ENCODE measurements at regions not wholly inside any gene's neighbourhood (a gene's known extent, or its start where the extent isn't known, plus 50 kb on each side); places are given as distances from the start of the nearest gene placed in this dataset.

DNA sequence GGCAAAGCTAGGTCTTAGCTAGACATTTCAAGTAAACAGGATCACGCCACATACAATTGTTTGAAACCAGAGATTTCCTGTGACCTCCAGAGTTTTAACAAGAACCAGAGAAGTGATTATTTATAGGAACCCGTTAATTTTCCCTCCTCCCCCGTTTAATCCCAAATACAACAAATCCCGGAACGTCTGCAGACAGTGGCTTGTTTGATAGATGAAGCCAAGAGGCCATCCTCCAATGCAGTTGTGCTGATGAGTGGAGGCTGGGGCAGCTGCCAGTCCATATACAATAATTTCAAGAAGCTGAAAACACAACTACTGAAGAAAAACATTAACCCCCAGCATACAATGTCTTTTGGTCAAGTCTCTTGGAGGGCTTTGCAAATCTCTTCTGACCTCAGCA lies 971.6 kb upstream of the ZNF722 start:
- in situ Hi-C loops (cut with MboI), result no loop called here
- ChIA-PET POLR2A (no interaction called here), CTCF (ENCODE audit: low intra/inter-chr PET ratio) (no interaction called here)
- H3K27me3 ChIP-seq (ENCODE audit: control insufficient read depth in 2 of 2, insufficient read depth in 2 of 2, low read length in 2 of 2), result no peaks in the 10 kb centered on the region
- H3K9ac ChIP-seq (ENCODE audit: insufficient read depth in 1 of 2, low read depth in 2 of 2, low read length in 2 of 2), result no peak overlapping the region
- no peak overlapping the region for H3K4me2 ChIP-seq (ENCODE audit: insufficient read depth, low read length)
- no peak overlapping the region for H2AFZ ChIP-seq (ENCODE audit: low read depth, low read length)
- ATAC-seq (no peak), FAIRE-seq (no peak), DNase-seq (ENCODE audit: extremely low read depth in 1 of 4, low spot score in 3 of 4) (no peak)
- peaks cover 2% of the 10 kb centered on the region; the same call in 1 of the 2 replicates for H3K9me3 ChIP-seq (replicated peaks; ENCODE audit: control insufficient read depth, insufficient read depth, low read depth, low read length)
- no peaks in the 10 kb centered on the region for H3K79me2 ChIP-seq (ENCODE audit: control insufficient read depth, insufficient read depth, low read length)
- BruUV-seq (replicated peaks), result no TSS peak
- no peak overlapping the region for H3K4me3 ChIP-seq
- H3K36me3 ChIP-seq (ENCODE audit: control insufficient read depth, insufficient read depth, low read length), result no peaks in the 10 kb centered on the region
- no peaks in the 10 kb centered on the region for H4K20me1 ChIP-seq (replicated peaks; ENCODE audit: control insufficient read depth, insufficient read depth, low read length)
- intact Hi-C loops (cut with micrococcal nuclease), result no loop called here
- H3K4me1 ChIP-seq (replicated peaks in 1 of 2; ENCODE audit: control insufficient read depth in 2 of 2, insufficient read depth in 2 of 2, low read length in 2 of 2), result no peaks in the 10 kb centered on the region
- no peak overlapping the region for H3K27ac ChIP-seq (ENCODE audit: extremely low read depth, low read depth, low read length)
- 2% methylated on average over 5 of the region's 5 CpGs for WGBS (ENCODE audit: insufficient coverage, low coverage, missing lambda C conversion rate)
- TF ChIP-seq NFE2L1 (tag; IDR thresholded peaks at IDR 0.05; ENCODE audit: borderline replicate concordance, low read depth) (no peak), TAF7 (tag; IDR thresholded peaks at IDR 0.05) (no peak), MAFK (IDR thresholded peaks at IDR 0.05; ENCODE audit: low read length) (no peak), XRCC3 (IDR thresholded peaks at IDR 0.05) (no peak), RBM22 (IDR thresholded peaks at IDR 0.05; ENCODE audit: low read depth, low read length, poor library complexity, severe bottlenecking) (no peak), LEF1 (IDR thresholded peaks at IDR 0.05) (no peak), ELF2 (CRISPR knock-in tag; IDR thresholded peaks at IDR 0.05) (no peak), FUS (optimal IDR thresholded peaks at IDR 0.05; ENCODE audit: low read depth, low read length) (no peak), TCF7 (IDR thresholded peaks at IDR 0.05; ENCODE audit: borderline replicate concordance) (no peak), TCF7L2 (IDR thresholded peaks at IDR 0.05; ENCODE audit: low read depth, low read length) (no peak), KLF16 (IDR thresholded peaks at IDR 0.05) (no peak), RB1 (IDR thresholded peaks at IDR 0.05; ENCODE audit: low read depth) (no peak), ATF1 (CRISPR knock-in tag; IDR thresholded peaks at IDR 0.05) (no peak), ATF1 (tag; IDR thresholded peaks at IDR 0.05) (no peak), BHLHE40 (IDR thresholded peaks at IDR 0.05; ENCODE audit: low read length) (no peak), SP1 (CRISPR knock-in tag; IDR thresholded peaks at IDR 0.05) (no peak)
- TF ChIP-seq, protein P1, sequence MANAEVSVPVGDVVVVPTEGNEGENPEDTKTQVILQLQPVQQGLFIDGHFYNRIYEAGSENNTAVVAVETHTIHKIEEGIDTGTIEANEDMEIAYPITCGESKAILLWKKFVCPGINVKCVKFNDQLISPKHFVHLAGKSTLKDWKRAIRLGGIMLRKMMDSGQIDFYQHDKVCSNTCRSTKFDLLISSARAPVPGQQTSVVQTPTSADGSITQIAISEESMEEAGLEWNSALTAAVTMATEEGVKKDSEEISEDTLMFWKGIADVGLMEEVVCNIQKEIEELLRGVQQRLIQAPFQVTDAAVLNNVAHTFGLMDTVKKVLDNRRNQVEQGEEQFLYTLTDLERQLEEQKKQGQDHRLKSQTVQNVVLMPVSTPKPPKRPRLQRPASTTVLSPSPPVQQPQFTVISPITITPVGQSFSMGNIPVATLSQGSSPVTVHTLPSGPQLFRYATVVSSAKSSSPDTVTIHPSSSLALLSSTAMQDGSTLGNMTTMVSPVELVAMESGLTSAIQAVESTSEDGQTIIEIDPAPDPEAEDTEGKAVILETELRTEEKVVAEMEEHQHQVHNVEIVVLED (CRISPR knock-in tag; IDR thresholded peaks at IDR 0.05), result no peak
- TF ChIP-seq, protein P2, sequence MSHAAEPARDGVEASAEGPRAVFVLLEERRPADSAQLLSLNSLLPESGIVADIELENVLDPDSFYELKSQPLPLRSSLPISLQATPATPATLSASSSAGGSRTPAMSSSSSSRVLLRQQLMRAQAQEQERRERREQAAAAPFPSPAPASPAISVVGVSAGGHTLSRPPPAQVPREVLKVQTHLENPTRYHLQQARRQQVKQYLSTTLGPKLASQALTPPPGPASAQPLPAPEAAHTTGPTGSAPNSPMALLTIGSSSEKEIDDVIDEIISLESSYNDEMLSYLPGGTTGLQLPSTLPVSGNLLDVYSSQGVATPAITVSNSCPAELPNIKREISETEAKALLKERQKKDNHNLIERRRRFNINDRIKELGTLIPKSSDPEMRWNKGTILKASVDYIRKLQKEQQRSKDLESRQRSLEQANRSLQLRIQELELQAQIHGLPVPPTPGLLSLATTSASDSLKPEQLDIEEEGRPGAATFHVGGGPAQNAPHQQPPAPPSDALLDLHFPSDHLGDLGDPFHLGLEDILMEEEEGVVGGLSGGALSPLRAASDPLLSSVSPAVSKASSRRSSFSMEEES (CRISPR knock-in tag; IDR thresholded peaks at IDR 0.05), result no peak
- TF ChIP-seq, protein P3, sequence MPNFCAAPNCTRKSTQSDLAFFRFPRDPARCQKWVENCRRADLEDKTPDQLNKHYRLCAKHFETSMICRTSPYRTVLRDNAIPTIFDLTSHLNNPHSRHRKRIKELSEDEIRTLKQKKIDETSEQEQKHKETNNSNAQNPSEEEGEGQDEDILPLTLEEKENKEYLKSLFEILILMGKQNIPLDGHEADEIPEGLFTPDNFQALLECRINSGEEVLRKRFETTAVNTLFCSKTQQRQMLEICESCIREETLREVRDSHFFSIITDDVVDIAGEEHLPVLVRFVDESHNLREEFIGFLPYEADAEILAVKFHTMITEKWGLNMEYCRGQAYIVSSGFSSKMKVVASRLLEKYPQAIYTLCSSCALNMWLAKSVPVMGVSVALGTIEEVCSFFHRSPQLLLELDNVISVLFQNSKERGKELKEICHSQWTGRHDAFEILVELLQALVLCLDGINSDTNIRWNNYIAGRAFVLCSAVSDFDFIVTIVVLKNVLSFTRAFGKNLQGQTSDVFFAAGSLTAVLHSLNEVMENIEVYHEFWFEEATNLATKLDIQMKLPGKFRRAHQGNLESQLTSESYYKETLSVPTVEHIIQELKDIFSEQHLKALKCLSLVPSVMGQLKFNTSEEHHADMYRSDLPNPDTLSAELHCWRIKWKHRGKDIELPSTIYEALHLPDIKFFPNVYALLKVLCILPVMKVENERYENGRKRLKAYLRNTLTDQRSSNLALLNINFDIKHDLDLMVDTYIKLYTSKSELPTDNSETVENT (CRISPR knock-in tag; IDR thresholded peaks at IDR 0.05), result no peak
- no peaks in the 10 kb centered on the region for H3K9me1 ChIP-seq (ENCODE audit: control insufficient read depth, insufficient read depth, low read length)
